Activated CD8-positive, alpha-beta memory T cell treated with anti-CD3 and anti-CD28 coated beads, Interleukin-2, amount 50 U/mL, for 24 hours (primary cell): ENCODE measurements at regions not wholly inside any gene's neighbourhood (a gene's known extent, or its start where the extent isn't known, plus 50 kb on each side); places are given as distances from the start of the nearest gene placed in this dataset.

Experiments used
- DNase-seq: peaks from one replicate; pipeline ENCODE4 v3.0.0-alpha.2; 2020; ENCODE audit errors: extremely low read depth

GRCh38 chr2:196356332-196356731 is 185.0 kb upstream of the STK17B start:
- no peak for DNase-seq

- DNase-seq: no peak
These were observed 189.3 kb upstream of the STK17B start for GRCh38 chr2:196360650-196361049.

GRCh38 chr2:196361606-196362326 is 190.4 kb upstream of the STK17B start:
- DNase-seq: no peak

- DNase-seq: no peak
These were observed 191.7 kb upstream of the STK17B start for GRCh38 chr2:196362973-196363549.

- DNase-seq: no peak
These were observed 193.8 kb upstream of the STK17B start for GRCh38 chr2:196365145-196365544.

- no peak for DNase-seq
These were observed 194.5 kb upstream of the STK17B start for GRCh38 chr2:196365923-196366322.

- no peak for DNase-seq
These were observed 196.3 kb upstream of the STK17B start for GRCh38 chr2:196367633-196368032.

GRCh38 chr2:196368546-196369225 is 197.3 kb upstream of the STK17B start:
- no peak for DNase-seq

- no peak for DNase-seq
These were observed 198.6 kb upstream of the STK17B start for GRCh38 chr2:196369967-196370366.

- no peak for DNase-seq
These were observed 199.0 kb upstream of the STK17B start for GRCh38 chr2:196370381-196370780.

- DNase-seq: no peak
These were observed 201.0 kb upstream of the STK17B start for GRCh38 chr2:196372276-196372809.

- no peak for DNase-seq
These were observed 201.7 kb upstream of the STK17B start for GRCh38 chr2:196372811-196373664.

GRCh38 chr2:196376984-196377877 is 205.9 kb upstream of the STK17B start:
- no peak for DNase-seq

- no peak for DNase-seq
These were observed 208.2 kb upstream of the STK17B start for GRCh38 chr2:196379600-196379999.

- no peak for DNase-seq
These were observed 208.7 kb upstream of the STK17B start for GRCh38 chr2:196380098-196380497.

GRCh38 chr2:196380575-196380974 is 209.2 kb upstream of the STK17B start:
- no peak for DNase-seq

GRCh38 chr2:196381464-196381863 is 210.1 kb upstream of the STK17B start:
- DNase-seq: no peak

- no peak for DNase-seq
These were observed 212.4 kb upstream of the STK17B start for GRCh38 chr2:196383799-196384198.

GRCh38 chr2:196384729-196385128 is 213.4 kb upstream of the STK17B start:
- DNase-seq: no peak

GRCh38 chr2:196389670-196390069 is 218.3 kb upstream of the STK17B start:
- DNase-seq: no peak
